Skeletal muscle tissue (tissue), 3 donors: ENCODE measurements at regions not wholly inside any gene's neighbourhood (a gene's known extent, or its start where the extent isn't known, plus 50 kb on each side); places are given as distances from the start of the nearest gene placed in this dataset.

Experiments
- H3K27ac ChIP-seq: one replicate; pipeline ENCODE4 v1.7.0; 2013; ENCODE audit warnings: mild to moderate bottlenecking, low read depth, low read length, inconsistent platforms
- H3K27me3 ChIP-seq, 3 donors: one replicate each; pipeline ENCODE4 v1.7.0; 2013; ENCODE audit warnings: low read length in 3 of 3; ENCODE audit not compliant: control insufficient read depth in 3 of 3, insufficient read depth in 3 of 3
- H3K36me3 ChIP-seq, 3 donors: one replicate each; pipeline ENCODE4 v1.7.0; 2013; ENCODE audit warnings: low read length in 3 of 3; ENCODE audit not compliant: control insufficient read depth in 3 of 3, insufficient read depth in 3 of 3
- H3K4me1 ChIP-seq, 3 donors: one replicate each; pipeline ENCODE4 v1.7.0; 2013; ENCODE audit warnings: low read length in 3 of 3, mild to moderate bottlenecking in 3 of 3; ENCODE audit not compliant: control insufficient read depth in 3 of 3, insufficient read depth in 3 of 3
- H3K4me3 ChIP-seq, 3 donors: one replicate each; pipeline ENCODE4 v1.7.0; 2013; ENCODE audit warnings: low read length in 3 of 3
- H3K9ac ChIP-seq, 3 donors: one replicate each; pipeline ENCODE4 v1.7.0; 2013; ENCODE audit warnings: low read length in 3 of 3, mild to moderate bottlenecking in 3 of 3, moderate library complexity in 2 of 3, low read depth in 1 of 3
- H3K9me3 ChIP-seq, 3 donors: one replicate each; pipeline ENCODE4 v1.7.0; 2013; ENCODE audit warnings: low read length in 3 of 3; ENCODE audit not compliant: control insufficient read depth in 3 of 3
- donor health status: Osteomylitis.

GRCh38 chr2:194332799-194333490, 1324.1 kb upstream of the SLC39A10 start:
- no peaks in the 10 kb centered on the region for H3K9me3 ChIP-seq
- H3K36me3 ChIP-seq = no peaks in the 10 kb centered on the region
- no peak overlapping the region for H3K4me3 ChIP-seq
- no peak overlapping the region for H3K27ac ChIP-seq
- no peaks in the 10 kb centered on the region for H3K4me1 ChIP-seq
- no peaks in the 10 kb centered on the region for H3K27me3 ChIP-seq
- H3K9ac ChIP-seq = no peak overlapping the region

GRCh38 chr2:194328456-194328855, 1328.6 kb upstream of the SLC39A10 start:
- H3K27ac ChIP-seq = no peak overlapping the region
- no peaks in the 10 kb centered on the region for H3K27me3 ChIP-seq
- no peak overlapping the region for H3K4me3 ChIP-seq
- H3K9ac ChIP-seq = no peak overlapping the region
- no peaks in the 10 kb centered on the region for H3K36me3 ChIP-seq
- no peaks in the 10 kb centered on the region for H3K9me3 ChIP-seq
- no peaks in the 10 kb centered on the region for H3K4me1 ChIP-seq

- H3K4me1 ChIP-seq = no peaks in the 10 kb centered on the region
Observed at GRCh38 chr2:194327196-194327888, 1329.7 kb upstream of the SLC39A10 start.

GRCh38 chr2:194323740-194324139, 1333.3 kb upstream of the SLC39A10 start:
- H3K9ac ChIP-seq = no peak overlapping the region
- H3K4me3 ChIP-seq = no peak overlapping the region
- no peaks in the 10 kb centered on the region for H3K27me3 ChIP-seq
- no peak overlapping the region for H3K27ac ChIP-seq
- H3K9me3 ChIP-seq = no peaks in the 10 kb centered on the region
- H3K4me1 ChIP-seq = no peaks in the 10 kb centered on the region
- no peaks in the 10 kb centered on the region for H3K36me3 ChIP-seq

More at GRCh38 chr2:194327196-194327888, 1329.7 kb upstream of the SLC39A10 start:
- no peak overlapping the region for H3K4me3 ChIP-seq
- no peak overlapping the region for H3K27ac ChIP-seq
- no peak overlapping the region for H3K9ac ChIP-seq
- H3K27me3 ChIP-seq = no peaks in the 10 kb centered on the region
- H3K36me3 ChIP-seq = no peaks in the 10 kb centered on the region
- no peaks in the 10 kb centered on the region for H3K9me3 ChIP-seq

GRCh38 chr2:194320520-194320919, 1336.5 kb upstream of the SLC39A10 start:
- Histone ChIP-seq H3K36me3 (no peaks in the 10 kb centered on the region), H3K9me3 (no peaks in the 10 kb centered on the region), H3K4me3 (no peak overlapping the region), H3K4me1 (no peaks in the 10 kb centered on the region), H3K27me3 (no peaks in the 10 kb centered on the region), H3K9ac (no peak overlapping the region), H3K27ac (no peak overlapping the region)

GRCh38 chr2:194319222-194319992, 1337.6 kb upstream of the SLC39A10 start:
- Histone ChIP-seq H3K4me1 (no peaks in the 10 kb centered on the region), H3K27ac (no peak overlapping the region), H3K27me3 (no peaks in the 10 kb centered on the region), H3K36me3 (no peaks in the 10 kb centered on the region), H3K9ac (no peak overlapping the region), H3K4me3 (no peak overlapping the region), H3K9me3 (no peaks in the 10 kb centered on the region)

GRCh38 chr2:194314042-194314441, 1343.0 kb upstream of the SLC39A10 start:
- no peak overlapping the region for H3K27ac ChIP-seq
- no peaks in the 10 kb centered on the region for H3K4me1 ChIP-seq
- H3K9me3 ChIP-seq = no peaks in the 10 kb centered on the region
- H3K9ac ChIP-seq = no peak overlapping the region
- H3K27me3 ChIP-seq = no peaks in the 10 kb centered on the region
- no peak overlapping the region for H3K4me3 ChIP-seq
- no peaks in the 10 kb centered on the region for H3K36me3 ChIP-seq

GRCh38 chr2:194304191-194304590, 1352.8 kb upstream of the SLC39A10 start:
- Histone ChIP-seq H3K4me3 (no peak overlapping the region), H3K36me3 (no peaks in the 10 kb centered on the region), H3K27me3 (no peaks in the 10 kb centered on the region), H3K9me3 (no peaks in the 10 kb centered on the region), H3K27ac (no peak overlapping the region), H3K9ac (no peak overlapping the region), H3K4me1 (no peaks in the 10 kb centered on the region)

- no peak overlapping the region for H3K27ac ChIP-seq
- H3K4me1 ChIP-seq = no peaks in the 10 kb centered on the region
- no peaks in the 10 kb centered on the region for H3K9me3 ChIP-seq
- no peaks in the 10 kb centered on the region for H3K36me3 ChIP-seq
- no peak overlapping the region for H3K4me3 ChIP-seq
- H3K9ac ChIP-seq = no peak overlapping the region
- no peaks in the 10 kb centered on the region for H3K27me3 ChIP-seq
Observed at GRCh38 chr2:194301946-194302345, 1355.1 kb upstream of the SLC39A10 start.

GRCh38 chr2:194294156-194294555, 1362.9 kb upstream of the SLC39A10 start:
- Histone ChIP-seq H3K36me3 (no peaks in the 10 kb centered on the region), H3K9ac (no peak overlapping the region), H3K27ac (no peak overlapping the region), H3K9me3 (no peaks in the 10 kb centered on the region), H3K4me3 (no peak overlapping the region), H3K4me1 (no peaks in the 10 kb centered on the region), H3K27me3 (no peaks in the 10 kb centered on the region)
